Effector memory CD8-positive, alpha-beta T cell (primary cell): ENCODE measurements at regions not wholly inside any gene's neighbourhood (a gene's known extent, or its start where the extent isn't known, plus 50 kb on each side); places are given as distances from the start of the nearest gene placed in this dataset.
"Not testable (repeated sequence)": the region's sequence is repeated elsewhere in the genome, so short reads cannot be mapped to it uniquely, and the experiment has no call there.

Source experiments
- ATAC-seq: fragments of 150-1000 bp; cut with Tn5 transposase; replicated peaks from 2 replicates; pipeline ENCODE4 v1.10.0; 2021; ENCODE audit warnings: mild to moderate bottlenecking, moderate library complexity
- DNase-seq, 3 experiments: peaks; one replicate each; pipeline ENCODE4 v3.0.0; 2021
- H3K27ac Mint-ChIP-seq, 2 donors: one replicate each; pipeline ENCODE4 v1.8.0; 2022; ENCODE audit warnings: mild to moderate bottlenecking in 2 of 2, mixed read lengths in 2 of 2, moderate library complexity in 2 of 2
- H3K27me3 Mint-ChIP-seq, 2 donors: one replicate each; pipeline ENCODE4 v1.8.0; 2022; ENCODE audit warnings: mixed read lengths in 2 of 2
- H3K36me3 Mint-ChIP-seq: one replicate; pipeline ENCODE4 v1.8.0; 2022; ENCODE audit warnings: mild to moderate bottlenecking, moderate library complexity, mixed read lengths; ENCODE audit not compliant: insufficient read depth
- H3K4me1 Mint-ChIP-seq, 2 donors: one replicate each; pipeline ENCODE4 v1.8.0; 2022; ENCODE audit warnings: low read depth in 2 of 2, mixed read lengths in 2 of 2
- H3K4me3 Mint-ChIP-seq, 2 donors: one replicate each; pipeline ENCODE4 v1.8.0; 2022; ENCODE audit warnings: mild to moderate bottlenecking in 2 of 2, mixed read lengths in 2 of 2, moderate library complexity in 2 of 2
- H3K9me3 Mint-ChIP-seq, 2 donors: one replicate each; pipeline ENCODE4 v1.8.0; 2022; ENCODE audit warnings: mixed read lengths in 2 of 2

- H3K27me3 Mint-ChIP-seq, result no peaks in the 10 kb centered on the region
- no peak overlapping the region for H3K27ac Mint-ChIP-seq
- DNase-seq (no peak), ATAC-seq (no peak)
- H3K4me1 Mint-ChIP-seq, result no peaks in the 10 kb centered on the region
- H3K9me3 Mint-ChIP-seq, result peaks cover 4 to 15% of the 10 kb centered on the region in 2 donors
- no peaks in the 10 kb centered on the region for H3K36me3 Mint-ChIP-seq
- no peak overlapping the region for H3K4me3 Mint-ChIP-seq
These were observed 910.2 kb upstream of the NUDT12 start for GRCh38 chr5:104472811-104473210.

DNA sequence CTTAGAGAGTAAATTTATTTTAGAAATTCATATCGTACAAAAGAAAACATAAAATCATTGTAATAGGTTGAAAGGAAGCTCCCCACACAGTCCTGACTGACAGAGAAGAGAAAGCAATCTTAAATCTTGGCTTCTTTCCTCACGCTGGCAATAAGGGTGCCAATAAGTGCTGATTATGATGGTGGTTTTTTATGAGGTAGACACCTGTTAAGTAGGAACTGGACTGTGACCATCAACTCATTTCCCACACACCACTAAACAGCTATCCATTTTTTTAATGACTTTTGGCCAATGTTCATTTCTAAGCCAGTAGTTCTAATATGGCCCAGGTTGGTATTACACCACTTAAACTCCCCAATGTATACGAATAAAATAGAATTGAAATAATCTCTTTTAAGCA is 893.5 kb upstream of the NUDT12 start:
- Mint-ChIP-seq H3K4me1 (no peaks in the 10 kb centered on the region), H3K27ac (no peak overlapping the region), H3K4me3 (no peak overlapping the region), H3K36me3 (no peaks in the 10 kb centered on the region), H3K9me3 (peaks cover 0 to 4% of the 10 kb centered on the region in 2 donors), H3K27me3 (no peaks in the 10 kb centered on the region)
- ATAC-seq (no peak), DNase-seq (no peak)

DNA sequence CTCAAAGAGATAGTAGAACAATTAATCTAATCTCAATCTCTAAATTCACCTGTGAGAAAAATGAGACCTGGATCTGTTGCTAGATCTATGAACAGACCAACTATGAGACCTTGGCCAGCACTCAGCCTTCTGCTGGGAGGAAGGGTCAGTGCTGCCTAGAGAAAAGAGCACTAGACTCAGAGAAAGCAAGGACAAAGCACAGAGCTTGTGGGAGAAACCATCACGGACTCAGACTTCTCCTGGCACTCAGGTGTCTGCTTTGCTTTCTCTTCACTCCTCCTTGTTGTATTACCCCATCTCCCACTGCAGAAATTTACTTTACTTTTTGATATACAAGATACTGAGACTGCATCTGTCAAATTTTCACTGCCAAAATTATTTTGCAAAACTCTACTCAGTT is 890.0 kb upstream of the NUDT12 start:
- H3K36me3 Mint-ChIP-seq, result no peaks in the 10 kb centered on the region
- no peaks in the 10 kb centered on the region for H3K4me1 Mint-ChIP-seq
- H3K27me3 Mint-ChIP-seq, result no peaks in the 10 kb centered on the region
- DNase-seq (no peak), ATAC-seq (no peak)
- H3K27ac Mint-ChIP-seq, result no peak overlapping the region
- no peak overlapping the region for H3K4me3 Mint-ChIP-seq
- H3K9me3 Mint-ChIP-seq, result no peaks in the 10 kb centered on the region

GRCh38 chr5:104451911-104452310 is 889.3 kb upstream of the NUDT12 start:
- not testable (repeated sequence) for H3K4me3 Mint-ChIP-seq, H3K36me3 Mint-ChIP-seq, H3K27ac Mint-ChIP-seq

DNA sequence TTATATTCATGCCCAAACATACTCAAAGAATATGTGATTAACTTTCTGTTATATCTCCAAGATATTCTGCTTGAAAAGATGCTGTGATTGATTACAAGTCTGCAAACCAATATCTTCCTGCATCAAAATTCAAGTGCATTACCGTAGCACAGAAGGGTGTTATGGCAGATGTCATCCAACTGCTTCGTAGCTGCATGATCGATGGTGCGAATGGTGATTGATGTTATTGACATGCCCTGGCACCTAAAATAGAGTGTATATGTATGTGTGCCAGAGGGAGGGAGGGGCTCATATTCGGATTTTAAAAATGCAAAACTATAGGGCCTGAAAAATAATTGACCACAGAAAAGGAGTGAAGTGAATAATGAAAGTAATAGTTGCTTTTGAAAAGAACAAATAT is 882.1 kb upstream of the NUDT12 start:
- Mint-ChIP-seq H3K36me3 (no peaks in the 10 kb centered on the region), H3K27me3 (no peaks in the 10 kb centered on the region), H3K4me3 (no peak overlapping the region), H3K4me1 (no peaks in the 10 kb centered on the region), H3K9me3 (peaks cover 0 to 10% of the 10 kb centered on the region in 2 donors), H3K27ac (no peak overlapping the region)
- DNase-seq (no peak), ATAC-seq (no peak)

More at GRCh38 chr5:104451911-104452310, 889.3 kb upstream of the NUDT12 start:
- ATAC-seq, H3K9me3 Mint-ChIP-seq, H3K4me1 Mint-ChIP-seq, DNase-seq, H3K27me3 Mint-ChIP-seq: not testable (repeated sequence)

GRCh38 chr5:104443706-104444105 is 881.1 kb upstream of the NUDT12 start:
- Mint-ChIP-seq H3K4me1 (no peaks in the 10 kb centered on the region), H3K27ac (no peak overlapping the region), H3K27me3 (no peaks in the 10 kb centered on the region), H3K9me3 (peaks cover 0 to 10% of the 10 kb centered on the region in 2 donors), H3K4me3 (no peak overlapping the region), H3K36me3 (no peaks in the 10 kb centered on the region)
- ATAC-seq, result no peak
- no peak for DNase-seq

- no peaks in the 10 kb centered on the region for H3K36me3 Mint-ChIP-seq
- no peak for DNase-seq
These were observed 869.4 kb upstream of the NUDT12 start for GRCh38 chr5:104431981-104432380.

GRCh38 chr5:104431002-104431620 is 868.5 kb upstream of the NUDT12 start:
- no peaks in the 10 kb centered on the region for H3K36me3 Mint-ChIP-seq
- ATAC-seq (no peak), DNase-seq (no peak)
- no peaks in the 10 kb centered on the region for H3K4me1 Mint-ChIP-seq
- H3K27ac Mint-ChIP-seq, result no peak overlapping the region
- no peaks in the 10 kb centered on the region for H3K27me3 Mint-ChIP-seq
- no peak overlapping the region for H3K4me3 Mint-ChIP-seq
- peaks cover 5 to 6% of the 10 kb centered on the region in 2 donors for H3K9me3 Mint-ChIP-seq

More at GRCh38 chr5:104431981-104432380, 869.4 kb upstream of the NUDT12 start:
- H3K4me3 Mint-ChIP-seq, result no peak overlapping the region
- peaks cover 5 to 6% of the 10 kb centered on the region in 2 donors for H3K9me3 Mint-ChIP-seq
- H3K27me3 Mint-ChIP-seq, result no peaks in the 10 kb centered on the region
- no peaks in the 10 kb centered on the region for H3K4me1 Mint-ChIP-seq
- no peak for ATAC-seq
- H3K27ac Mint-ChIP-seq, result no peak overlapping the region

GRCh38 chr5:104429911-104430310 is 867.3 kb upstream of the NUDT12 start:
- DNase-seq (no peak), ATAC-seq (no peak)
- Mint-ChIP-seq H3K4me1 (no peaks in the 10 kb centered on the region), H3K27ac (no peak overlapping the region), H3K4me3 (no peak overlapping the region), H3K27me3 (no peaks in the 10 kb centered on the region), H3K36me3 (no peaks in the 10 kb centered on the region), H3K9me3 (peaks cover 5 to 6% of the 10 kb centered on the region in 2 donors)

DNA sequence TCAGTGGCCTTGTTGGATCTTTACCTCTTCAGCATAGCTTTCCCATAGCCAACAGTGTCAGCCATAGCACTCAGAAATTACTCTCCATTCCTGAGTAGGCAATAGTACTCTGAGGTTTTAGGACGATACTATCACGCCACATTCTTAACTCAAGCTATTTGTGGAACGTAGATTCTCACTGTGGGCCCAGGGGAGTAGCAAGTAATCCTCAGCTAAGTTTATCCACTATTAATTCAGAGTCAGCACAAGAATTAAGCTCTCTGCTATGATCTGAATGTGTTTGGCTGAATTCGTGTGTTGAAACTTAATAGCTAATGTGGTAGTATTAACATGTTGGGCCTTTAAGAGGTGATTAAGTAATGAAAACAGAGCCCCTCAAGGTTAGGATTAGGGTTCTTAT is 858.8 kb upstream of the NUDT12 start:
- peaks cover 3 to 14% of the 10 kb centered on the region in 2 donors for H3K9me3 Mint-ChIP-seq
- H3K4me3 Mint-ChIP-seq, result no peak overlapping the region
- ATAC-seq (no peak), DNase-seq (no peak)
- no peak overlapping the region for H3K27ac Mint-ChIP-seq
- no peaks in the 10 kb centered on the region for H3K36me3 Mint-ChIP-seq
- no peaks in the 10 kb centered on the region for H3K4me1 Mint-ChIP-seq
- no peaks in the 10 kb centered on the region for H3K27me3 Mint-ChIP-seq

DNA sequence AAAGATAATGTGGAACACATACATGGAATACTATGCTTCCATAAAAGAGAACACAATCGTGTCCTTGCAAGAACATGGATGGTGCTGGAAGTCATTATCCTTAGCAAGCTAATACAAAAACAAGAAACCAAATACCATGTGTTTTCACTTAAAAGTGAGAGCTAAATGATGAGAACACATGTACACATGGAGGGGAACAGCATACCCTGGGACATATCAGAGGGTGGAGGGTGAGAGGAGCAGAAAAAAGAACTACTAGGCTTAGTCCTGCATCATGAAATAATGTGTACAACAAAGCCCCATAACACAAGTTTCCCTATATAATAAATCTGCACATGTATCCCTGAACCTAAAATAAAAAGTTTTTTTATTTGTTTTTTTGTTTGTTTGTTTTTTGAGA is 855.5 kb upstream of the NUDT12 start:
- no peaks in the 10 kb centered on the region for H3K27me3 Mint-ChIP-seq
- no peaks in the 10 kb centered on the region for H3K36me3 Mint-ChIP-seq
- ATAC-seq (no peak), DNase-seq (no peak)
- H3K4me3 Mint-ChIP-seq, result no peak overlapping the region
- H3K4me1 Mint-ChIP-seq, result no peaks in the 10 kb centered on the region
- H3K27ac Mint-ChIP-seq, result no peak overlapping the region
- peaks cover 5 to 24% of the 10 kb centered on the region in 2 donors for H3K9me3 Mint-ChIP-seq

GRCh38 chr5:104412649-104413240 is 850.2 kb upstream of the NUDT12 start:
- no peak overlapping the region for H3K27ac Mint-ChIP-seq
- DNase-seq, result no peak
- no peak for ATAC-seq
- no peaks in the 10 kb centered on the region for H3K36me3 Mint-ChIP-seq
- no peaks in the 10 kb centered on the region for H3K27me3 Mint-ChIP-seq
- no peak overlapping the region for H3K4me3 Mint-ChIP-seq
- H3K9me3 Mint-ChIP-seq, result peaks cover 10% of the 10 kb centered on the region in 2 donors
- H3K4me1 Mint-ChIP-seq, result no peaks in the 10 kb centered on the region

DNA sequence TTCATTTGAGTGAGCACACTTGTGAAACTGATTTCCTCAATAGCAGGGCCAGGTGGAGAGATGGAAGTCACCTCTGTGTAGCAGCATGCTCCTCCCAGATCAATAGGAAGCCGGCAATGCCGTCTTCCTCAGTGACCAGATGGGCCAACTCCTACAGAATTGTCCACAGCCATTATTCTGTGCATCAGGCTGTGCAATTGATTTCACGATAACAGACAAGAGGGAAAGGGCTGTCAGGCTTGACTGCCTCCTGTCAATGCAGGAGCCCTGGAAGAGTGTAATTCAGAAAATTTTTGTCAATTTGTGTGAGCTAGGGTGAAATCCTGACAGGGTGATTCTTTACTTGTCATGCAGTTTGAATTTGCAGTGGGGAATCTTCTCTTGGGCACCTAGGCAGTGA is 838.4 kb upstream of the NUDT12 start:
- no peak for DNase-seq
- ATAC-seq, result no peak
- no peak overlapping the region for H3K27ac Mint-ChIP-seq
- peaks cover 8 to 15% of the 10 kb centered on the region in 2 donors for H3K9me3 Mint-ChIP-seq
- H3K27me3 Mint-ChIP-seq, result no peaks in the 10 kb centered on the region
- no peak overlapping the region for H3K4me3 Mint-ChIP-seq
- H3K36me3 Mint-ChIP-seq, result no peaks in the 10 kb centered on the region
- no peaks in the 10 kb centered on the region for H3K4me1 Mint-ChIP-seq

DNA sequence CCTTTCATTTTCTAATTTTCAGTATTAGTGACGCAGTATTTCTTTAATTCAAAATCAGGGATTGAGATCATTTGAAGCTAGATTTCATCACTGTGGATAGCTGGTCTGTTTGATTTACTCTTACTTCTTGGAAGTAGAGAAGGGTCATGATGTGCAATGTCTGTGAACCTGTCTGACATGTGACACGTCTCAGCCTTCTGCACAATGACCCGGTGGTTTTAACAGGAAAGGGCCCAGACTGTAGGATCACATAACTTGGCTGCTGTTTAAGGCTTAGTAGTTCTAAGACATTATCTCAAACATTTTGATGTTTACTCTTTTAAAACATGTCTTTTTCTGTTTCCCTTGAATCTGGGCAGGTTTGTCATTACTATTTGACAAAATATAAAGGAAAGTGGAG is 823.3 kb upstream of the NUDT12 start:
- ATAC-seq (no peak), DNase-seq (no peak)
- no peaks in the 10 kb centered on the region for H3K27me3 Mint-ChIP-seq
- H3K36me3 Mint-ChIP-seq, result no peaks in the 10 kb centered on the region
- no peaks in the 10 kb centered on the region for H3K4me1 Mint-ChIP-seq
- peaks cover 8 to 17% of the 10 kb centered on the region in 2 donors for H3K9me3 Mint-ChIP-seq
- no peak overlapping the region for H3K27ac Mint-ChIP-seq
- no peak overlapping the region for H3K4me3 Mint-ChIP-seq
